DND-41 (cell line): ENCODE measurements at regions not wholly inside any gene's neighbourhood (a gene's known extent, or its start where the extent isn't known, plus 50 kb on each side); places are given as distances from the start of the nearest gene placed in this dataset.

Source experiments
- EZH2 ChIP-seq: IDR thresholded peaks from 3 replicates; pipeline ENCODE4 v1.6.1; 2012; ENCODE audit warnings: borderline replicate concordance, low read depth, mild to moderate bottlenecking, moderate library complexity, low read length, inconsistent platforms; ENCODE audit not compliant: severe bottlenecking
- TF ChIP-seq, protein P1 (sequence below): IDR thresholded peaks from 2 replicates; pipeline ENCODE4 v1.5.1; 2012; ENCODE audit warnings: borderline replicate concordance, low read length, moderate library complexity, mild to moderate bottlenecking; ENCODE audit not compliant: poor library complexity, severe bottlenecking; ENCODE audit errors: extremely low read depth

DNA sequence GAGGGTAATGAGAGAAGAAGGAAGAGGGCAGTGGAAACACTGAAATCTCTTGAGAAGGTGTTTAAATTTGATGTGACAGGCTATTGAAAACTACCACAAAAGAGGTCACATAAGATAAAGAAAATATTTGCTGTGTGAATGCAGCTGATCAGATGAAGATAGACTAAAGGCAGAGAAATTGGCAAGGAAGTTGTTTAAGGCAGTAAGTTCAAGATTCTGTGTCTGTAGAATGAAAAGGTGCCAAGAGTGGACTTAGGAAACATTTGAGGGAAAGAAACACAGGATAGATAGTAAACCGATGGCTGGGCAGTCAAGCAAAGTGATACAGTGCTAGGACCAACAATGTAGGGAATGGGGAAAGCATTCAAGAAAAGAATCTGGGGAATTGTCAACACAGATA is 332.3 kb upstream of the MARCKS start:
- TF ChIP-seq, protein P1, sequence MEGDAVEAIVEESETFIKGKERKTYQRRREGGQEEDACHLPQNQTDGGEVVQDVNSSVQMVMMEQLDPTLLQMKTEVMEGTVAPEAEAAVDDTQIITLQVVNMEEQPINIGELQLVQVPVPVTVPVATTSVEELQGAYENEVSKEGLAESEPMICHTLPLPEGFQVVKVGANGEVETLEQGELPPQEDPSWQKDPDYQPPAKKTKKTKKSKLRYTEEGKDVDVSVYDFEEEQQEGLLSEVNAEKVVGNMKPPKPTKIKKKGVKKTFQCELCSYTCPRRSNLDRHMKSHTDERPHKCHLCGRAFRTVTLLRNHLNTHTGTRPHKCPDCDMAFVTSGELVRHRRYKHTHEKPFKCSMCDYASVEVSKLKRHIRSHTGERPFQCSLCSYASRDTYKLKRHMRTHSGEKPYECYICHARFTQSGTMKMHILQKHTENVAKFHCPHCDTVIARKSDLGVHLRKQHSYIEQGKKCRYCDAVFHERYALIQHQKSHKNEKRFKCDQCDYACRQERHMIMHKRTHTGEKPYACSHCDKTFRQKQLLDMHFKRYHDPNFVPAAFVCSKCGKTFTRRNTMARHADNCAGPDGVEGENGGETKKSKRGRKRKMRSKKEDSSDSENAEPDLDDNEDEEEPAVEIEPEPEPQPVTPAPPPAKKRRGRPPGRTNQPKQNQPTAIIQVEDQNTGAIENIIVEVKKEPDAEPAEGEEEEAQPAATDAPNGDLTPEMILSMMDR = no peak
- no peak for TF ChIP-seq EZH2
